NCI-H2029 treated with DMSO at 0.1 percent for 48 hours (cell line): ENCODE measurements at regions not wholly inside any gene's neighbourhood (a gene's known extent, or its start where the extent isn't known, plus 50 kb on each side); places are given as distances from the start of the nearest gene placed in this dataset.

Source experiments
- DNase-seq: peaks from one replicate; lab custom pipeline; 2025; lab: John Stamatoyannopoulos, UW

GRCh38 chr12:31867292-31867691 is 91.9 kb upstream of the RESF1 start:
- DNase-seq = no peak

- DNase-seq = no peak
These were observed 92.7 kb upstream of the RESF1 start for GRCh38 chr12:31866523-31866922.

GRCh38 chr12:31865023-31865422 is 94.2 kb upstream of the RESF1 start:
- DNase-seq = no peak

- no peak for DNase-seq
These were observed 97.9 kb upstream of the RESF1 start for GRCh38 chr12:31861360-31861759.

- no peak for DNase-seq
These were observed 98.8 kb upstream of the RESF1 start for GRCh38 chr12:31860401-31860800.

GRCh38 chr12:31859232-31859977 is 99.8 kb upstream of the RESF1 start:
- DNase-seq = no peak

GRCh38 chr12:31855427-31855826 is 103.8 kb upstream of the RESF1 start:
- DNase-seq = no peak

GRCh38 chr12:31853977-31854376 is 105.2 kb upstream of the RESF1 start:
- no peak for DNase-seq

- DNase-seq = no peak
These were observed 105.7 kb upstream of the RESF1 start for GRCh38 chr12:31853520-31853919.

- no peak for DNase-seq
These were observed 108.9 kb upstream of the RESF1 start for GRCh38 chr12:31850268-31850667.

- no peak for DNase-seq
These were observed 110.0 kb upstream of the RESF1 start for GRCh38 chr12:31849090-31849687.

GRCh38 chr12:31846405-31846804 is 112.8 kb upstream of the RESF1 start:
- no peak for DNase-seq

- DNase-seq = no peak
These were observed 113.4 kb upstream of the RESF1 start for GRCh38 chr12:31845613-31846322.

GRCh38 chr12:31843398-31844095 is 114.7 kb upstream of the AMN1 start:
- no peak for DNase-seq

GRCh38 chr12:31837913-31838312 is 109.1 kb upstream of the AMN1 start:
- DNase-seq = no peak

- no peak for DNase-seq
These were observed 106.6 kb upstream of the AMN1 start for GRCh38 chr12:31835276-31835882.

- DNase-seq = no peak
These were observed 105.3 kb upstream of the AMN1 start for GRCh38 chr12:31834150-31834549.

- DNase-seq = no peak
These were observed 104.2 kb upstream of the AMN1 start for GRCh38 chr12:31832740-31833729.

- no peak for DNase-seq
These were observed 99.2 kb upstream of the AMN1 start for GRCh38 chr12:31828071-31828470.

GRCh38 chr12:31822761-31823160 is 93.9 kb upstream of the AMN1 start:
- DNase-seq = no peak

GRCh38 chr12:31821484-31821883 is 92.7 kb upstream of the AMN1 start:
- no peak for DNase-seq
